Chondrocyte (in vitro differentiated cells): ENCODE measurements at regions not wholly inside any gene's neighbourhood (a gene's known extent, or its start where the extent isn't known, plus 50 kb on each side); places are given as distances from the start of the nearest gene placed in this dataset.

Experiments used
- DNase-seq: peaks from one replicate; pipeline ENCODE4 v3.0.0; 2021; ENCODE audit warnings: mixed read lengths, low spot score
- H3K27ac Mint-ChIP-seq: one replicate; pipeline ENCODE4 v1.8.0; 2021; ENCODE audit warnings: mild to moderate bottlenecking, moderate library complexity, mixed read lengths; ENCODE audit not compliant: unreplicated experiment
- H3K27me3 Mint-ChIP-seq: 2 replicates; pipeline ENCODE4 v1.8.0; 2021; ENCODE audit warnings: low read depth, mixed read lengths
- H3K36me3 Mint-ChIP-seq: 2 replicates; pipeline ENCODE4 v1.8.0; 2021; ENCODE audit warnings: low read depth, mixed read lengths
- H3K4me1 Mint-ChIP-seq: 2 replicates; pipeline ENCODE4 v1.8.0; 2021; ENCODE audit warnings: low read depth, mild to moderate bottlenecking, mixed read lengths
- H3K4me3 Mint-ChIP-seq: one replicate; pipeline ENCODE4 v1.8.0; 2021; ENCODE audit warnings: mild to moderate bottlenecking, moderate library complexity, mixed read lengths; ENCODE audit not compliant: unreplicated experiment
- H3K9me3 Mint-ChIP-seq: 2 replicates; pipeline ENCODE4 v1.8.0; 2021; ENCODE audit warnings: low read depth, mixed read lengths
- TF ChIP-seq, protein P1 (sequence below): fragments of 200-600 bp; sonication (generic); IDR thresholded peaks from 2 replicates; pipeline ENCODE4 v1.5.0; 2021; ENCODE audit warnings: antibody characterized with exemption, mild to moderate bottlenecking, moderate library complexity

GRCh38 chr7:131882321-131882720 is 325.9 kb upstream of the PODXL start:
- Mint-ChIP-seq H3K27ac (no peak overlapping the region), H3K27me3 (peaks cover 7% of the 10 kb centered on the region), H3K9me3 (peaks cover 12% of the 10 kb centered on the region), H3K36me3 (peaks cover 4% of the 10 kb centered on the region), H3K4me3 (no peak overlapping the region), H3K4me1 (no peaks in the 10 kb centered on the region)
- TF ChIP-seq, protein P1, sequence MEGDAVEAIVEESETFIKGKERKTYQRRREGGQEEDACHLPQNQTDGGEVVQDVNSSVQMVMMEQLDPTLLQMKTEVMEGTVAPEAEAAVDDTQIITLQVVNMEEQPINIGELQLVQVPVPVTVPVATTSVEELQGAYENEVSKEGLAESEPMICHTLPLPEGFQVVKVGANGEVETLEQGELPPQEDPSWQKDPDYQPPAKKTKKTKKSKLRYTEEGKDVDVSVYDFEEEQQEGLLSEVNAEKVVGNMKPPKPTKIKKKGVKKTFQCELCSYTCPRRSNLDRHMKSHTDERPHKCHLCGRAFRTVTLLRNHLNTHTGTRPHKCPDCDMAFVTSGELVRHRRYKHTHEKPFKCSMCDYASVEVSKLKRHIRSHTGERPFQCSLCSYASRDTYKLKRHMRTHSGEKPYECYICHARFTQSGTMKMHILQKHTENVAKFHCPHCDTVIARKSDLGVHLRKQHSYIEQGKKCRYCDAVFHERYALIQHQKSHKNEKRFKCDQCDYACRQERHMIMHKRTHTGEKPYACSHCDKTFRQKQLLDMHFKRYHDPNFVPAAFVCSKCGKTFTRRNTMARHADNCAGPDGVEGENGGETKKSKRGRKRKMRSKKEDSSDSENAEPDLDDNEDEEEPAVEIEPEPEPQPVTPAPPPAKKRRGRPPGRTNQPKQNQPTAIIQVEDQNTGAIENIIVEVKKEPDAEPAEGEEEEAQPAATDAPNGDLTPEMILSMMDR: no peak
- no peak for DNase-seq

- Mint-ChIP-seq H3K27ac (no peak overlapping the region), H3K9me3 (no peaks in the 10 kb centered on the region), H3K36me3 (no peaks in the 10 kb centered on the region), H3K4me3 (no peak overlapping the region), H3K27me3 (peaks cover 8% of the 10 kb centered on the region), H3K4me1 (no peaks in the 10 kb centered on the region)
- TF ChIP-seq, protein P1: no peak
- DNase-seq: no peak
Observed at GRCh38 chr7:131880078-131880477, 323.6 kb upstream of the PODXL start.

- no peak overlapping the region for H3K27ac Mint-ChIP-seq
- no peaks in the 10 kb centered on the region for H3K9me3 Mint-ChIP-seq
- DNase-seq: no peak
- no peak overlapping the region for H3K4me3 Mint-ChIP-seq
- H3K27me3 Mint-ChIP-seq: peaks cover 12% of the 10 kb centered on the region
- no peaks in the 10 kb centered on the region for H3K36me3 Mint-ChIP-seq
- H3K4me1 Mint-ChIP-seq: no peaks in the 10 kb centered on the region
- TF ChIP-seq, protein P1: no peak
Observed at GRCh38 chr7:131879424-131879823, 323.0 kb upstream of the PODXL start.

DNA sequence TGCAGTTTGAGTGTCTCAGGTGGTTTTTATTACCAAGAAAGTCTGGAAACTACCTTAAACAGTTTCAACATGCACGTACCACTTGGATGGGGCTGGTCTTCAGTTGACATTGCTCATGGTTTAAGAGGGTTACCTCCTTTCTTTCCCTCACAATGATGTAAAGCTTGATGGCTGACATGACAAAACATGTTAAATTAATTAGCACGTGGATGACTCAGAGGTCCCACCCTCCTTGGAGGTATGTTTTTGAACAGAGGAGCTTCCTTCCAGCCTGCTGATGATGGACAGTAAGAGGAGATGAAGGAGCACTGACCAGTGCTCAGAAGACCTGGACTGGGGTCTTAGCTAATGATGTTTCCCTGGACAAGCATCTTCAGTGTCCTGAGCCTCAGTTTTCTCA is 322.3 kb upstream of the PODXL start:
- H3K27me3 Mint-ChIP-seq: peaks cover 15% of the 10 kb centered on the region
- H3K27ac Mint-ChIP-seq: no peak overlapping the region
- no peaks in the 10 kb centered on the region for H3K9me3 Mint-ChIP-seq
- no peaks in the 10 kb centered on the region for H3K36me3 Mint-ChIP-seq
- no peak overlapping the region for H3K4me3 Mint-ChIP-seq
- DNase-seq: no peak
- no peaks in the 10 kb centered on the region for H3K4me1 Mint-ChIP-seq
- TF ChIP-seq, protein P1: no peak

- Mint-ChIP-seq H3K4me1 (no peaks in the 10 kb centered on the region), H3K36me3 (no peaks in the 10 kb centered on the region), H3K27me3 (peaks cover 20% of the 10 kb centered on the region), H3K27ac (no peak overlapping the region), H3K9me3 (no peaks in the 10 kb centered on the region), H3K4me3 (no peak overlapping the region)
- TF ChIP-seq, protein P1: no peak
- DNase-seq: no peak
Observed at GRCh38 chr7:131873581-131873980, 317.2 kb upstream of the PODXL start.
